HG02588 (cell line): ENCODE measurements at regions not wholly inside any gene's neighbourhood (a gene's known extent, or its start where the extent isn't known, plus 50 kb on each side); places are given as distances from the start of the nearest gene placed in this dataset.
"Not testable (repeated sequence)": the region's sequence is repeated elsewhere in the genome, so short reads cannot be mapped to it uniquely, and the experiment has no call there.

Source experiments
- ATAC-seq: cut with Tn5 transposase; IDR thresholded peaks from one replicate; pipeline ENCODE4 v1.9.1; 2021; ENCODE audit warnings: mild to moderate bottlenecking, moderate library complexity; ENCODE audit not compliant: unreplicated experiment

GRCh38 chr17:77628035-77628434 lies 330.5 kb upstream of the TNRC6C start:
- ATAC-seq = no peak

DNA sequence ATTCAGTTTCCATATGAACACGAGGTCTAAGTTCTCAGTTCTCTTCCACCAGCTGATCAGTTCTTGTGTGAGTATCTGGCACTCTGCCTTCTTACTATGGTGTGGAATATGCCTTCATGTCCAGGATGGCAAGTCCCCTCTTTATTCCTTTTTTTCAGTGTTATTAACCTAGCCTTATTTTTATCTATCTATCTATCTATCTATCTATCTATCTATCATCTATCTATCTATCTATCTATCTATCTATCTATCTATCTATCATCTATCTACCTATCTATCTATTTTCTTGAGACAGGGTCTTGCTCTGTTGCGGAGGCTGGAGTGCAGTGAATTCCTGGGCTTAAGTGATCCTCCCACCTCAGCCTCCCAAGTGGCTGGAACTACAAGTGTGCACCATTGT lies 329.2 kb upstream of the TNRC6C start:
- not testable (repeated sequence) for ATAC-seq

DNA sequence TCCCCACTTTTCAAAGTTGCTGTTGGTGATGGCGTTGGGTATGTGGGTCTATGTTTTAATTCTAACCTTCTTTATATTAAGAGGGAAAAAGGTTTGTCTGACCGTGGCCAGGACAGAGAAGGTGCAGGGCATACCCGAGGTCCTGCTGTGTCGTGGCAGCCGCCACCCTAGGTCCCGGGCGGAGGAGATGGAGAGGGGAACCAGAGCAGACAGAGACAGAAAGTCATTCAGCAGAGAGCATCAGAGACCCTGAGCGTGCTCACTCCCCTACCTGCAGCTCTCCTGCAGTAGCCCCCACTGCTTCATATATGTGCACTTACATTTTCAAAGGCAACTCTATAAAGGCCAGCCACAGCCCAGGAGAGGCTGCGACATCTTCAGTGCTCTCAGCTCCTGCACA lies 327.2 kb upstream of the TNRC6C start:
- no peak for ATAC-seq

GRCh38 chr17:77632619-77633018 lies 325.9 kb upstream of the TNRC6C start:
- no peak for ATAC-seq

DNA sequence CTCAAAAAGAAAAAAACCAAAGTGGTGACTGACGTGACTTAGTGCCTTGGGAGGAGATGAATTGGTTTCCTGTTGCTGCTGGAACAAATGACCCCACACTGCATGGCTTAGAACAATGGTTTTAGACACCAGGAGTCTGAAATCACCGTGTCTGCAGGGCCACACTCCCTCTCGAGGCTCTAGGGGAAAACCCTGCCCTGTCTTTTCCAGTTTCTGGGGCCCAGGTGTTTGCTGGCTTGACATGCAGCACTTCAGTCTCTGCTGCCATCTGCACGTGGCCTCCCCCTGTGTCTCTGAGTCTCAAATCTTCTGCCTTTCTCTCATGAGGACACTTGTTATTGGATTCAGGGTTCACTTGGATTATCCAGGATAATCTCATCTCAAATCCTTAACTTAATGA lies 323.8 kb upstream of the TNRC6C start:
- no peak for ATAC-seq

- ATAC-seq = no peak
These were observed 323.3 kb upstream of the TNRC6C start for GRCh38 chr17:77635176-77635575.

DNA sequence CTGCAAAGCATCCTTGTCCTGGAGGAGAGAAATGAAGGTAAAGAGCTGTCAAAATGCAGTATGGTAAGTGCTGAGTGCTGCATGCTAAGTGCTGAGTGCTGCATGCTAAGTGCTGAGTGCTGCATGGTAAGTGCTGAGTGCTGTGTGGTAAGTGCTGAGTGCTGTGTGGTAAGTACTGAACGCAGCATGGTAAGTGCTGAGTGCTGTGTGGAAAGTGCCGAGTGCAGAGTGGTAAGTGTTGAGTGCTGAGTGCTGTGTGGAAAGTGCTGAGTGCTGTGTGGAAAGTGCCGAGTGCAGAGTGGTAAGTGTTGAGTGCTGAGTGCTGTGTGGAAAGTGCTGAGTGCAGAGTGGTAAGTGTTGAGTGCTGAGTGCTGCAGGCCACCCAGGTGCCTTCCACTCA lies 322.7 kb upstream of the TNRC6C start:
- ATAC-seq = not testable (repeated sequence)

DNA sequence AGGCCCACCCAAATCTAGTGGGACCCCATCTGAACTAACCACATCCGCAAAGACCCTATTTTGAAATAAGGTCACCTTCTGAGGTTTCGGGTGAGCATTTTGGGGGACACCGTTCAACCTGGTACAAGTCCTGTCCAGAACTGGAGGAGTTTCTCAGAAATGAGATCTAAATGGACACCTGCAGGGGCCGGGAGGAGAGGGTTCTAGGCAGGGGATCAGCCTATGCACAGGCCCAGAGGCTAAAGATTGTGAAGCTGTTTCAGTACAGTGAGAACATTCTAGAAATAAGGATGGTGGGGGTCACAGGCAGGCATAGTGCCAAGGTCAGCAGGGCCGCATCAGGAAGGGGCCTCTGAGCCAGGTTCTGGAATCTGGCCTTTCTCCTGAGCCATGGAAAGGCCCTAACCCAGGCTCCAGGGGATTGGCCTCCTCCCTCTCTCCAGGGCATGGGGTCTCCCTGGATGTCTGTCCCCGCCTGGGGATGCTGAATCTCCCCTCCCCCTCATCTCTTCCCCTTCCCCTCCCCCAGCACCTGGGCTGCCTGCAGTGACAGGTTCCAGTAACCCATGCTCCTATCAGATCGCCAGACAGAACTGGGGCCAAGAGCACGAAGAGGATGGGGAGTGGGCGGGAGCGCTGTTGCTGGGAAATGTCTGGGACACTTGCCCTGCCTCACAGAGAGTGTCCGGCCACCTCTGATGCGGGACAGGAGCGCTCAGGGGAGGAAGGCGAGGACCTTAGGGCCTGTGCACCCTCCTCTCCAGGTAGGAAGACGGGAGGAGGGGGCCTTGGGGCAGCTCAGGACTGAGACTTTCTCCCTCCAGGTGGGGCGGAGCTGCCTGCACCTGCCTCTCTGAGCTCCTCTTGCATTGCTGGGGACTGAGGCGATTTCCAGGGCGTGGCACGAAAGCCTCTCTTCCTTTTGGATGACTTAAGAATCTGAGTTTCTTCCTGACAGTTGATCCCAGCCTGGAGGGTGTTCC lies 321.4 kb upstream of the TNRC6C start:
- no peak for ATAC-seq

DNA sequence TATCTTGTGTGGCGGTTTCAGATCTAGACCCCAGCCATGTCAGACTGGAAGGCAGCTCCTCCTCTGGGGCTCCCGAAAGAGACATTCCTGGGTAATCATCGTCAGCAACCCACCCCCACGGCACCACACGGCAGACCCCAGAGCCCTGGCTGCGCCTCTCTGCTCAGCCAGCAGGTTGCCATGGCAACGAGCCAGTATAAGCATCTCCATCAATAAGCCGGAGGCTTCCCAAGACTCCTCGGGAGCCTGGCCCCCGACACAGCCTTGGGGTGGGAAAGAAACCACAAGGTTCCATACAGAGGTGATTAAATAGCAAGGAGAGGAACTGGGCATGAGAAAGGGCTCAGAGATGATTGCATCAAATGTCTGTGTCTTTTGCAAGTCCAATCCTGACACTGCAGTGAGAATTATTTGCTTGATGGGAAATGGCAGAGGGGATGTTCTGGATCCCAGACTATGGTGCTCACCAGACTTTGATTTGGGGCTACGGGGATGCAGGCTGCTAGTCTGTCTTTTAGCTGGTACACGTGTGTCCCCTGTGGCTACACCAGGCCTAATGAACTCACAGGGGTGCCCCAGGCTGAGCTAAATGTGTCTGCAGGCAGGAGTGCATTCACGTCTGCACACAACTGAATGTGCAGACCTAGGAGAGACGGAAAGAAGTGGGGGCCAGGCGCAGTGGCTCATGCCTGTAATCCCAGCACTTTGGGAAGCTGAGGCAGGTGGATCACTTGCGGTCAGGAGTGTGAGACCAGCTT lies 320.5 kb upstream of the TNRC6C start:
- ATAC-seq = no peak

GRCh38 chr17:77640252-77640651 lies 318.3 kb upstream of the TNRC6C start:
- no peak for ATAC-seq

- no peak for ATAC-seq
These were observed 317.4 kb upstream of the TNRC6C start for GRCh38 chr17:77640916-77641605.

GRCh38 chr17:77641718-77642117 lies 316.8 kb upstream of the TNRC6C start:
- ATAC-seq = no peak

DNA sequence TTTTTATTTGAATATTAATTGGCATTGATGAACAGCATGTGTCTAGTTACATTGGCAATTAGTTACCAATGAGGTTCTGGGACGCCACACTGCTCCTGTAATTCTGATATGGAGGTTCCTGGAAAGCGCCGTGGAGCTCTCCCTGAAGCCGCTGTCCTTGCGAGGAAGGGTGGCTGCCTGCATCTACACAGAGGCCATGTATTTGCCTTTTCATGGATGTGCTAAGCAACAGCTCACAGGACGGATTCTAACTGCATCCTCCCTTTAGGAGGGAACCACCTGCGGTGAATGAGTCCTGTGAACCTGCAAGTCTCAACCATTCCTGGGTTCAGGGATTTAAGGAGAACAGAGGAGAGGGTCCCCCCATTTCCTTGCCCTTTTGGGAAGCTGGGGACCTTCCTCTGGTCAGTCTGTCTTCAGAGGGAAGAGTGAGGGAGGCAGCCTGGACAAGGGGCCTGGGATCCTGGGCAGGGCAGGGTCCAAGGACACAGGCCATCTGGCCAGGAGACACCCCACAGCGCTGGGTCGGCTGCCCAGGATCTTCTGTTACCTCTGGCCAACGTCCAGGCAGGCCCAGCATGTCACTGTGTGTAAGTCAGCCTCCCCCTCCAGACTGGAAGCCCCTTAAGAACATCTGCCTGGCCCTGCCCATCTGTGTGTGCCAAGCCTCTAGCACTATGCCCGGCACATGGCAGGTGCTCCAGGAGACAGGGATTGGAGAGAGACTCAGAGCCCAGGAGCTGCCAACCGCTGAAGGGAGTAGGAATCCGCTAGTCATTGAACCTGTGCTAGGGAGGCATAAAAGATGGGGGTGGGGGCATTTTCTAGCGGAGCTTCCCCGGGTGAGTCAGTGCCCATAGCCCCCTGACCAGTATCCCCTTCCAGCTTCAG lies 314.1 kb upstream of the TNRC6C start:
- ATAC-seq = no peak

- no peak for ATAC-seq
These were observed 313.1 kb upstream of the TNRC6C start for GRCh38 chr17:77645072-77646045.

DNA sequence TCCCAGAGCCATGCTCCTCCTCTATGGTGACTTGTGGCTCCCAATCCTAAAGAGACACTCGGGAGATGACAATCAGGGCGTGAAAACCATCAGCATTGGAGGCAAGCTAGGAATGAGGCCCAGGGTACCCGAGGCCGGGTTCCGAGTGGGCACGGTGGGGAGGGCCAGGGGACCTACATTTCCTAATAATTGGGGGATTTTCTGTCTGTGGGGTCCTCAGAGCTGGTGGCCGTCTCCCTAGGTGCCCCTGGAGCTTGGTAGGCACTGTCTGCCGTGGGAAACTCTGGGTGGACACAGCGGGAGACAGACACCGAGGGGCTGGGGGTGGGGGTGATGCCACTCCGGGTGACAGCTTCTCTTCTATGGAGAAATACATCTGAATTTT lies 312.5 kb upstream of the TNRC6C start:
- ATAC-seq = no peak

DNA sequence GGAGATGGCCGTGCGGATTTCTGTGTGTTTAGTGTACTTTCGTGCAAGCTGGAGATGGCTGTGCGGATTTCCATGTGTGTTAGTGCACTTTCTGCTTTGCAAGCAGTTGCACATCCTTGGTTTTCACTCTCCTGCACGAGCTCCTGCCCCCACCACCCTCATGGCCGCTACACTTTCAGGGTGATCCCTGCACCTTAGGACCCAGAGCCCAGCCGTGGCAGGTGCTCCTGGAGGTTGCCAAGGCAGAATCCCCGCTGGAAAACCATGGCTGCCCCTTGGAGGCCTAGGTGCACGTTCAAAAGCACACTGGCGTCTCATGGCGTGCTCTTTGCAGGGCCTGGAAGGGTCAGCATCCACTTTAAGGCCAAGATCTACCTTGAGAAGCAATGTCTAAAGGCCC lies 311.0 kb upstream of the TNRC6C start:
- ATAC-seq = no peak

DNA sequence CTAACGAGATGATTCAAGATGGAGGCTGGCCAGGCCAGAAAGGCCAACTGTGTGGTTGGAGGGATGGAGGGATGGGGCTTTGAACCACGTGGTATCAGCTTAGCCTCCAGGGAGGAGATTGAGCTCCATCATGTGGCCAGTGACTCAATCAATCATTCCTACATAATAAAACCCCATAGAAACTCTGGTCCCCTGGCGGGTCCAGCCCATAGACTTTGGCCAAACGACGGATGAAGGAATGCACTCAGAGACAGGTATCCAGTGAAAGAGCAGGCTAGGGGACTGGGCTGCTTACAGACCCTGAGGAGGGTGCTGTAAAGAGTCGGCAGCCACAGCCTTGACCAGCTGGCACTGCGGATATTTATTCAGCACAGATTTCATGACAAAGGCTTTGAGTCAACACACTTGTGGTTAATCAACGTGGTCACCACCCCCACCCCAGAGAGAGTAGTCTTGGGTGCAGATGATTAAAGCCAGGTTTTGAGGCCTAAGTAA lies 308.7 kb upstream of the TNRC6C start:
- ATAC-seq = no peak

- no peak for ATAC-seq
These were observed 306.5 kb upstream of the TNRC6C start for GRCh38 chr17:77651988-77652387.

DNA sequence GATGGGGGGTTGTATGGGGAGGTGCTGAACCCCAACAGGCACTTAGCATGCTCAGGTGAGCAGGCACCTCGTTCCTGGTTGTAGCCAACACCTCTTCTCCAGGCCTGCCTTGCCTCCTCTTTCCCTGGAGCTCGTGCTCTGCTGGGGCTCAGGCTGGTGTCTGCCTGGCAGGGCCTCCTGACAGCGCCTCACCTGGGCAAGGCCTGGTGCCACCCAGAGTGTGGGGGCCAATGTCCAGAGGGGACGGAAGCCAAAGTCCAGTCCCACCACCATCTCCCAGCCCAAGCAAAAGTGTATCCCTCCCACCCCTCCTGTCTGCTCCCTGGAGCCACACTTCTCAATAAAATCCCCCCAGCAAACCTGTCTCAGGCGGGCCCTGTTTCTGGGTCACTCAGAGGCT lies 304.2 kb upstream of the TNRC6C start:
- ATAC-seq = no peak
